SK-N-SH treated with all-trans-retinoic acid at 6 μM for 48 hours (cell line): ENCODE measurements at regions not wholly inside any gene's neighbourhood (a gene's known extent, or its start where the extent isn't known, plus 50 kb on each side); places are given as distances from the start of the nearest gene placed in this dataset.

Source experiments
- GLIS3 ChIP-seq: fragments of 250-450 bp; sonication (Bioruptor Pico); IDR thresholded peaks from 2 replicates; pipeline ENCODE4 v1.5.0; 2020; ENCODE audit warnings: mild to moderate bottlenecking, moderate library complexity
- PPARA ChIP-seq: fragments of 250-450 bp; sonication (Bioruptor Pico); IDR thresholded peaks from 2 replicates; pipeline ENCODE4 v1.5.0; 2020; ENCODE audit warnings: mild to moderate bottlenecking, borderline replicate concordance

DNA sequence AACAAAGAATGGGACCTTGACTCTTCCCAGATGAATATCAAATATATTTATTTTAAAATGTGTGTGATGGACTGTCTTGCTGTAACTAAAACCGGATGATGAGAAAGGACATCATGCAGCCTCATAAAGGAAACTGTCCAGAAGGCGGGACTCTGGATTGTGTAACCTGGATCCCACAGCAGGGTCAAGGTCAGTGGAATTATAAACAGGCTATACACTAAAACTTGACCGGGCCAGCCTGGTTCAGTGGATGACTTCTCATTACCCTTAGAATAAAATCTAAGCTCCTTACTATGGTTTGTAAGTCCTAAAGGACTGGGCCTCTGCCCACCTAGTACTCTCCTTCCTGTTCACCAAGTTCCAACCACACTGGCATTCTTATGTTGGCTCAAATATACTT, 280.3 kb downstream of the ELAVL2 start:
- no peak for TF ChIP-seq PPARA (CRISPR knock-in tag)
- TF ChIP-seq GLIS3: no peak
